GM18907 (cell line): ENCODE measurements at regions not wholly inside any gene's neighbourhood (a gene's known extent, or its start where the extent isn't known, plus 50 kb on each side); places are given as distances from the start of the nearest gene placed in this dataset.
"Not testable (repeated sequence)": the region's sequence is repeated elsewhere in the genome, so short reads cannot be mapped to it uniquely, and the experiment has no call there.

Source experiments
- ATAC-seq: cut with Tn5 transposase; IDR thresholded peaks from one replicate; pipeline ENCODE4 v1.9.1; 2021; ENCODE audit warnings: mild to moderate bottlenecking, moderate library complexity; ENCODE audit not compliant: unreplicated experiment

DNA sequence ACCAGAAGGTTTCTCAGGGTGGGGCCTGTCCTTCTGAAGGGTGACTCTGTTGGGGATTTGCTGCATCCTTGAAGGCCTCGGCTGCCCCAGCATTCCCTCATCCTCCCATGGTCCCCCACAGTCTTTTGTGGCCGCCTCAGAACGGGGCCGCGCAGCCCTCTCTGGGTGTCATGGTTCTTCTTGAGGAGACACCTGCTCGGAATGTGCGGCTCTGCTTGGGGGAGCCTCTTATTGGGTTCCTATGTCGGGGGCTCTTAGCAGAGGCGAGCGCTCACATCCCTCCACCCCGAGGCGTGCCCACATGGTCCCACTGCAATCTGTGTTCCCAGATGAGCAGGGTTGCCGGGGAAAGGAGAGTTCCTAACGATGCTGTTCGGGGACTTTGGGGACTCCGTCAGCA is 1008.4 kb downstream of the BRD1 start:
- ATAC-seq = no peak

DNA sequence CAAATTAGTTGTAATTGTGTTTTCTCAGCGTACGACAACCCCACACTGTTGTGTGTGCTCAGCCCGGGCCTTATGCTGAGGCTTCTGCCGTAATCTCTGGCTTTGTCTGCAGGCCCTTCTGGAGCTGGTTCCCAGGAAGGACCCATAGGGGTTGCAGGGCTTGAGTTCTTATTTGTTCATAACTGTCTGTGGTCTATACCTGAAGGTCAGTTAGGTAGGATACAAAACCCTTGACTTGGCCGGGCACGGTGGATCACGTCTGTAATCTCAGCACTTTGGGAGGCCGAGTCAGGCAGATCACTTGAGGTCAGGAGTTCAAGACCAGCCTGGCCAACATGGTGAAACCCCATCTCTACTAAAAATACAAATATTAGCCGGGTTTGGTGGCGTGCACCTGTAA is 1010.2 kb downstream of the BRD1 start:
- not testable (repeated sequence) for ATAC-seq

DNA sequence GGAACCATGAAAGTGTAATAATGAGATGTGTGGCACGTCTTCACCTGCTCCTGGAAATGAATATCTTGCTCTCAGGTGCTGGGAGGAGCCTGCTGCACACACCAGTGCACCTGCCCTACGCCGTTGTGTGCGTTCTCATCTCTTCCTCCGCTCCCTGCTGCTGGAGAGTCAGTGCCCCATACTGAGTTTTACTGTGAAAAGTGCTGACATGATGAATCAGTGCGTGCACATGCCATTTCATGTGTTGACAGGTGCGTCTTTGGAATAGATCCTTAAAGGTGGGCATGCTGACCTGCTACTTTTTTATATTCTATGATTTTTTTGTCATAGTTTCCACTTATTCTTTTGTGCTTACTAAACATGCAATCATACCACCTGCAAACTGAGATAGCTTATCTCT is 1015.8 kb downstream of the BRD1 start:
- no peak for ATAC-seq

DNA sequence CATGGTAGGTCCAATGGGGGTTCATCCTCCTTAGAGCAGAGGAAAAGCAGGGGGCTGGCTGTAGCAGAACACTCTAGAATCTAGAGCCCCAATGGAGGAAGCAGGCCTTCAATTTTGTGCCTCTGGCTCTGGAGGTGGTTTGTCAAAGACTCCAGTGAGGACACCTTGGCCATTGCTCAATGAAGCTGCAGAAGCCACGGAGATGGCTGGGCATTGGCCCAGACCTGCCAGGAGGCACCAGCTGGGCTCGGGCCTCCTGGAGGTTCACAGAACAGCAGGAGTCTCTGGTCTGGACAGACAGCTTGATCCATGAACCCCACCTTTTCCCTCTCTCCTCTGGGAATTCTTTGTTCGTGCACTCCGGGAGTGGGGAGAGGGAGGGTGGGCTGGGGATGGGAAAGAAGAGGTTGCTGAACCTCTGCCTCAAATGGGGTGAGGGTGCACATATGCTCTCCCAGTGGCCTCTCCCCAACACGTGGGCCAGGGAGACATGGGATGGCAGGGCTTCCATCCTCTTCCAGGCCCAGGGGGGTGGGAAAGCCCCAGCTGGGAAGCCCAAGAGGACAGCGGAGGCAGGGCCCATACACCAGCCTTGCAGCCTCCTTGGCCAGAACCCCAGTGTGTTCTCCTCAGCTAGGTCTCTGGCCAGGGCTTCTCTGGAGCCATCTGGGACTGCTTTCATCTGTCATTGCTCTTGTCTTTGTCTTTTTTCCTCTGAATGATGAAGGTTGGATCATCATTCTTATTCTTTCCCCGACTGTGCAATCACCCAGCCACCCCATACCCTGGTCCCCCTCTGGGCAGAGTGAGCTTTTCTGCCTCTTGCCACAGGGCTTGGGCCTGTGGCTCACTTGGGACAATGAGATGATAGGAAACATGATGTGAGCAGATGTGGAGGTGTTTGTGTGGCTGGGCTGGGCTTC is 1019.4 kb downstream of the BRD1 start:
- ATAC-seq = no peak

DNA sequence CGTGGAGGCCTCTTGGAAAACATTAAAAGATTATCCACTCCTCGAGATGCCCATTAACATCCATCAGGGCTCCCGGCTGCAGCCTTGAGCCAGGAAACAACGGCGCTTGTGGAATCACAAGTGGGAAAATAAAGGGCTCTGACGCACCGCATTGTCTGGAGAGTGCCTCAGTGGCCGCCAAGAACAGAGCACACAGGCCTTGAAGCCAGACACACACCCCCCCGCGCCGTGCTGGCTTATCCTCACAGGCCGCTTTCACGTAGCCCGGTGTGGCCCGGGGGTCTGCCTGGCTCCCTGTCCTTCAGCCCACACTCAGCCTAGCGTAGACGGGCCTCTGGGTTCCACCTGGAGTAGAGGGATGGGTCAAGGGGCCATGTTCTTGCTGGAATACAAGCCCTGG is 1020.5 kb downstream of the BRD1 start:
- ATAC-seq = no peak

DNA sequence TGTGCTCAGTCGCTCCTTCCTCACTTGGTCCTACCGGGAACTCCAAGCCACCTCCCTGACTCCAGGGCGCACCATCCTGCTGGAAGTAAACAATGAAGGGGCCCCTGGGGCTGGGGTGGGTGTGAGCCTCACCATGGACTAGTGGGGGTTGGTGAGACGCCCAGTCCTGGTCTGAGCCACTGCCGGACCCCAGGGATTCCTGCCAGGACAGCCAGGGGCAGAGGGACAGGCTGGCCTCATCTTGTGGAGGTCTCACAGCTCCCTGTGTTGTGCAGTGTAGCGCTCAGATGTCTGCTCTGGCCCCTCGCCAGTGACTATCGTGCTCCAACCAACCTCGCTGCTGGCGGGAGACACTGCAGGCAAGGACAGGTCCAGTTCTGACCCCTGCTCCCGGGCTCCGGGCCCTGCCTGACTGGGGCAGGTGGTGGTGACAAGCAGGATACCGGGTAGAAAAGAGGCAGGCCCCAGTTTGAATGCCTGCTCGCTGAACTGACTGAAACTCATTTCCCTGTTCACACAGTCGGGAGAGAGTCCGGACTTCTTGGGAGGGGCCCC is 1021.4 kb downstream of the BRD1 start:
- ATAC-seq = no peak

DNA sequence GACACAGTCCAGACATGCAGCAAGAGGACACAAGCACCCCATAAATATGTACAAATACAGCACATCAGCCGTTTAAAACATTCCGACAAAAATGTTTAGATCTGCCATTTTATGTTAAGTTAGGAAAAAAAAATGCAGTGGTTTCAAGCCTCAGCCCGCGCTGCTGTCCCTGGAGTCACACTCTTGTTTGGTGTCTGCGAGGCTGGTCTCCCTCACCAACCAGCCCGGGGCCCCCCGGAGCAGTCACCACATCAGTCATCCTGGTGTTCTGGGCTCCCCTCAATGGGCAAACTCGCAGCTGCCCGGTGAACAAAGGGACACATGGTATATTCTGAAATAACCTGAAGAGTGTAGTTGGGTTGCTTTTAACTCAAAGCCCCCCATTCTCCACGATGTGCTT is 1022.2 kb downstream of the BRD1 start:
- ATAC-seq = no peak

DNA sequence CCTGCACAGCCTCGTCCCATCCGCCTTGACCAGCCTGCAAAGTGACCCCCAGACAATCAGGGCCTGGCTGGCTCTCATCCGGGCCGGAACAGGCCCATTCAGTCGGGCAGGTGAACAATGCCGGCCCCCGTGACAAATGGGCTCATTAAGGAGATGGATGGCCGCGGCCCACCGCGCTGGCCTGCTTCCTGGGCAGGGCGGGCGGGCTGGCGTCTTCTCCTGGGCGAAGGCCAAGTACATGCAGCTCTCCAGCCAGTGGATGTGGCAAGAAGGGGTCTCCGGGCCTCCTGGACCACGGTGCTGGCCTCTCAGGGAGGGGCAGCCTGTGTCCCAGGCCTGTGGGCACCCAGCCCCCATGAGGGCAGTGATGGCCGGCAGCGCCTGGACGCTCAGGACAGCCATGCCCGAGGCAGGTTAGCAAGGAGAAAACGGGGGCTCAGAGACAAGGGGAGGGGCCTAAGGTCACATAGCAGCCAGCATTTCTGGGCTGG is 1022.8 kb downstream of the BRD1 start:
- no peak for ATAC-seq

DNA sequence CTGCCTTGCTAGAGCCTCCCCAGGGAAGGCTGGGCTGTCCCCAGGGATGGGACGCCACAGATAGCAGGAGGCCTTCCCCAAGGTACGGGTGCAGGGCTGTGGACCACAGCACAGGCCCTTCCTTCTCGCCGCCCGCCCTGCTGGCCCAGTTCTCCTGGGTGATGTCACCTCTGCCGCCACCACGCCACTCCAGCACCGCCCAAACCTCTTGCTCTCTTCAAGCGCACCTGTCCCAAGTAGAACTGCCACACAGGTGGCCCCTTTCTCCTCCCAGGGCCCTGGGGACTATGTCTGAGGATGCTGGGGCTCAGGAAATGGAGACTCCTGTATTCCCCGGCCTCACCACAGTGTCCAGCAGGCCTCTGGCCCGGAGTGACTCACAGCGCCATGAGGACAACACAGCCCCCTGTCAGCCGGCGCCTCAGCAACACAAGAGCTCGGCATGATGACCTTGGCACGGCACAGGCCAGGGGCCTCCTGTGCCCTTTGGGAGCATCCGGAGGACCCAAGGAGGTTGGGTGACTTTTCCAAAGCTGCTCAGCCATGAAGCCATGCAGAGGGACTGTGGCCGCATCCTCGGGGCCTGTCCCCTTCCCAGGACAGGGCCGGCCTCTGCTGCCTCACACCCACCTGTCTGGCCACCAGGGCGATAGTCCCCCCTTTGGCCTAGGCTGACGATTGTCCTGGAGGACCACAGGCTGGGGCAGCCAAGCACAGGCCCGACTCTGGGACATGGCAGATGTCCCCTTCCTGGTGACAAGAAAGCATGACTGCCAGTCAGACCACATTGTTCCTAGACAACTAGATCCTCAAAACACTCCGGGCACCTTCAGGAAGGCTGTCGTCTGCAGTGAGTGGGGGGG is 1023.5 kb downstream of the BRD1 start:
- no peak for ATAC-seq

DNA sequence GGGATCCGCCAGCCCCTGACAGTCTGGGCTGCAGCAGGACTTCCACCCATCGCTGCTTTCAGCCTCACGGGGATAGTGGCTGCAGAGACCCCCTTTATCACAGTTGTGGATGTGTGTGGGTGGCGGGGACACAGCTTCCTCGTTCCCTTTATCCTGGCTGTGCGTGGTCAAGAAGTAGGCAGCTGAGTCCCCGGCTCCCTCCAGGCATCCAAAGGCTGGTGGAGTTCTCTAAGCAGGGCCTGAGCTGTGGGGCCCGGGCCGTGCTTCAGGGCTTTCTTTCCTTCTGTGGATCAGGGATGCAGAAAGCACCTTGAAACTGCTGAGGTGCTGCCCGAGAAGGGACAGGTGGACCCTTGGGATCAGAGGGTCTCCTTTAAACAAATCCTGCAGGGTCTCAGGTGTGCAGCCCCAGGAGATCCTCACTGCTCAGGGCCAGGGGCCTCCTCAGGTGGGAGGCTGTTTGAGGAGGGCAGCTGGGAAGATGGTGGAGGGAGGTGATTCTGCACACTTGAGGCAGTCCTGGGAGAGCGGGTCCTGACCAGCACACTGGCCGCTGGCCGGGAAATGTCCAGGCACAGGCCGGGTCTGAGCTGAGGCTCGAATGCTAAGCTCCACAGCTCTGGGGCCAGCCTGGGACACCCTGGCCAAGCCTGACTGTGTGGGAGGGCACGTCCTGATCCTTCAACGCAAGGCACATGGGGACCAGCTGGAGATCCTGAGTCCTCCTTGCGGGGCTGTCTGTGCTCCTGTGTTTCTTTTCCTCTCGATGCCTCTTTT is 1024.3 kb downstream of the BRD1 start:
- ATAC-seq = no peak

DNA sequence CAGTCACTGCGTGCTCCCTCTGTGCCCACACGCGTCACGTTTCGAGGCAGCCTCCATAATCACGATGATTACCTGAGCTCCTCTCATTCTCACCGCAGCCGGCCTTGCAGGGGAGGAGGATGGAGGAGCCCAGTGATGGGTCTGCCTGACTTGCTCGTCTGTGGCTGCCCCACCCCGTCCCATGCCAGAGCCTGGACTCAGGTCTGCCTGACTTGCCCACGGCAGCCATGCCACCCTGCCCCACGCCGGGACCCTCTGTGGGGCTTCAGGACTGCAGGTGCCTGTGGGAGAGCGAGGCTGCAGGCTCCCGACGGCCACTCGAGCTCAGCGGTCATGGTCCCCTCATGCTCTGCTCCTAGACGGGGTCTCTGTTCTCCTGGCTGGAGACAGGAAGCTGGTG is 1025.1 kb downstream of the BRD1 start:
- no peak for ATAC-seq

DNA sequence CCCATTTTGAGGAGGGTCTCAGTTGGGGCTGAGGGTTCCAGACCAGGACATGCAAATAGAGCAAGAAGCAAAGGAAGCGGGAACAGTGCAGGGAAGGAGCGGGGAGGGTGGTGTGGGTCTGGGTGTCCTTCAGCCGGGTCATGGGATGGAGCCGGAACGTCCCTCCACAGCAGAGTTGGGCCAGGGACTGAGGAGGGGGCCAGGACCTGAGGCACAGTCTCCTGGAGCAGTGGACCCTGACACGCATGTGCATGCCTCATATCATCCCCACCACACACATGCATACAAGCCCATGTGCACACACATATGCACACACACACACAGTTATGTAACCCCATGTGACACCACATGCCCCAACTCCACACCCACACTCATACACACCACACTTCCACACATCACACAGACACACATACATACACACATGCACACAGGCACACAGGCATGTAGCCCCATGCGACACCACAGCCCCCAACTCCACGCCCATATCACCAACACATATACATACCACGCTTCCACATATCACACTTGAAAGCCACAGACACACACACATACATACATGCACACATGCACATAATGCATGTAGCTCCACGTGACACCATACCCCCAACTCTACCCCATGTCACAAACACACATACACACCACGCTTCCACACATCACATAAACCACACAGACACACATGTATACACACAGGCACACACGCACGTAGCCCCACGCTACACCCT is 1026.6 kb downstream of the BRD1 start:
- ATAC-seq = no peak

DNA sequence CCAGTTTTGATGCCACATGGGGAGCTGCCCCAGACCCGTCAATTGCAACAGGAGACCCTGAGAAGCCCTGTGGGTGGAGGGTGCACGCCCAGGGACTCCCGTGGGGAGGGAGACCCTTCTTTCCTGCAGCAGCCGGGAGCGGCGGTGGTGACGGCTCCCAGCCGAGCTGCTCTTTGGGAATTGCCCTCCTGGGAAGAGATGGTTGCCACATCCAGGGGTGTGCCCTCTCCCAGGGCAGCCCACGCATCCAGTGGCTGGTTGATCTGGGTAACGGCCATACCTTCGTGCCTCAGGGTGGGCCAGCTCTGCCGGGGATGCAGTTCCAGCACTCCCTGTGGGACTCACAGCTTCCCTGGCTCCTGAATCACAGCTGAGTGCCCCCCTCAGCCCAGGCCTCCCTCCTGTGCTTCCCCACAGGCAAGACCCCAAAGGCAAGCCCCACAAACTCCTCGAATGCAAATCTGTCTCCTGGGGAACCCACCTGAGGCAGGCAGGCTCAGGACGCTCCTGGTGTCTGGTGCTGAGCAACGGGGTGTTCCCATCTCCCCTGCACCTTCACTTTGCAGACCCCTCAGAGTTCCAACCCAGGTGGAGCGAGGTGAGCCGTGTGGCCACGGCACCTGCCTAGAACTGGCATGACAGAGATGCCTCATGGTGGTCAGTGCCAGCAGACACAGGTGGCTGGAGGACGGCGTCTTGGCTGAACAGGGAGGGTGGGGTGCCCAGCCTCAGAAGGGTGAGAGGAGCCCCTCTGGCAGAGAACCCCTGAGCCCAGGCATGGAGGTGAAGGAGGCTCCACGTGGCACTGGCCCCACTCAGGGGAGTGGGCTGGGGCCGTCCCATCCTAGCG is 1027.4 kb downstream of the BRD1 start:
- ATAC-seq = no peak

DNA sequence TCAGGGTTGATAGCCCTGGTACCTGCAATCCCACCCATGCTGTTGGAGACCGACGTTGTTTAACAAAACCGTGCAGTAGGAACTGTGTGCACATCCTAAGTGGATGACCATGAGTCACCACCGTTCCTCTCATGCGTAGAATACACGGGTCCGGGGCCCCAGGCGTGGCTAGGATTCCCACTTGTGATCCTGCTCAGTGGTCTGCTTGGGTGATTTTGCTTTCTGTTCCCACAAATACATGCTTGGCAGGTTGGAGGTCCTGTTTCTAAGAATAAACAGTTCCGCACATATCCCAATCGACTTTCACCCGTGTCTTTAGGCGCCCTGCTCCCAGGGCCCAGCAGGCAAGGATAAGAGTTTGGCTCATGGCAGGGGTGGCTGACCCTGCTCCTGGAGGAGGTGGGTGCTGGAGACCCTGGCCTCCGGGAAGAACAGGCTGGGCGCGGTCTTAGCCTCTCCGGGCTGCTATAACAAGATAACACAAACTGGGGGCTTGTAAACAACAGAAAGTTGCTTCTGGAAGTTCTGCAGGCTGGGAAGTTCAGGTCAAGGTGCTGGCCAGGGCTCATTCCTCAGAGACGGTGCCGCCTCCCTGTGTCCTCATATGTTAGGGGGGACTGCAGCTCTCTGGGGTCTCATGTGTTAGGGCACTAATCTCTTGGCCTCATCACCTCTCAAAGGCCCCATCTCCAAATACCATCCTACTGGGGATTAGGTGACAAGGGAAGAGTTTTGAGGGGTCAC is 1028.3 kb downstream of the BRD1 start:
- ATAC-seq = no peak

DNA sequence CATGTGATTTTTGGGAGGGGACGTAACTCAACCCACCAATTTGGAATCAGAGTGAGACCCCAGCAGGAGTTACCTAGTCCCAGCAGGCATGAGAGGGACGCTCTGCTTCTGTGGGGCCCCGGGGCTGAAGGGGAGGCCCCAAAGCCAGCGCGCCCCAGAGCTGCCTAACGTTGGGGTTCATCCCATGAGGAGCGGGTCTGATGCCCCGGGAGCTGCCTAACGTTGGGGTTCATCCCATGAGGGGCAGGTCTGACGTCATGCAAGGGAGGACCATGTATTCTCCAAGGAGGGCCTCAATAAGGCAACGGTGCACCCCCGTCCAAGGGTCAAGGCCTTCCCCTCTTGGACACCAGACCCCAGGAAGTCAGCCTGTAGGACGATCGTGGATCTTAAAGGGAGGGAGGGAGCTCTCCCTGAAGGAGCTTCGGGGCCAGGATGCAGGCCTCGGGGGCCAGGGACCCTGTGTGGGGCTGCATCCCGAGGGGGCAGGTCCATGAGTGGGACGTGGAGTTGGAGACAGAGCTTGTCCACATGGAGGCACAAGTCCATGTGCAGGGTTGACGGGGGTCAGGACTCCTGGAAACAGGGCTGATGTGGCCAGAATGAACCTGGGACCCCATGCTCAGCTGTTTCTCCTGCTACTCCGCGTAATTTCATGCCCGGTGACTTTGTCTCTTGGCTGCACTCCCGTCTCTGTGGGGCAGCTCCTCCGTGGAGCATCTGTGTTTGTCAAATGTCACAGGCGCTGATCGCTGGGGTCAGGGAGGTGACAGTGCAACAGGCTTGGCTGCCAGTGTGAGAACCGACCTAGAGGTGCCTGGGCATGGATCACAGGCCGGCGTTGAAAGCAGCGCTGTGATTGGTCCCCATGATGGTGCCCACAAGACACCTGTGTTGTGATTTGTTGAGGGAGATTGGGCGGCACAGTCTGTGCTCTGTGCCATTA is 1029.1 kb downstream of the BRD1 start:
- no peak for ATAC-seq

DNA sequence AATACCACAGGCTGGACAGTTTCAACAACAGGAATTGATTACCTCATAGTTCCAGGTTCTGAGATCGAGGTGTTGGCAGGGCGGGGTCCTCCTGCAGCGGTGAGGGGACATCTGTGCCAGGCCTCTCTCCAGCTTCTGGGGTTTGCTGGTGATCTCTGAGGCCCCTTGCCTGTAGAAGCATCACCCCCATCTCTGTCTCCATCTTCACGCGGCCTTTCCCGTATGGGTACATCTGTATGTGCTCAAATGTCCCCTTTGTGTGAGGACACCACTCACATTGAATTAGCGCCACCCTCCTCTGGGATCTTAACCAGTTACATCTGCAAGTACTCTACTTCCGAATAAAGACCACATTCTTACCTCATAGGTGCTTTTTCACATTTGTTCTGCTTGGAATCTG is 1029.9 kb downstream of the BRD1 start:
- no peak for ATAC-seq

DNA sequence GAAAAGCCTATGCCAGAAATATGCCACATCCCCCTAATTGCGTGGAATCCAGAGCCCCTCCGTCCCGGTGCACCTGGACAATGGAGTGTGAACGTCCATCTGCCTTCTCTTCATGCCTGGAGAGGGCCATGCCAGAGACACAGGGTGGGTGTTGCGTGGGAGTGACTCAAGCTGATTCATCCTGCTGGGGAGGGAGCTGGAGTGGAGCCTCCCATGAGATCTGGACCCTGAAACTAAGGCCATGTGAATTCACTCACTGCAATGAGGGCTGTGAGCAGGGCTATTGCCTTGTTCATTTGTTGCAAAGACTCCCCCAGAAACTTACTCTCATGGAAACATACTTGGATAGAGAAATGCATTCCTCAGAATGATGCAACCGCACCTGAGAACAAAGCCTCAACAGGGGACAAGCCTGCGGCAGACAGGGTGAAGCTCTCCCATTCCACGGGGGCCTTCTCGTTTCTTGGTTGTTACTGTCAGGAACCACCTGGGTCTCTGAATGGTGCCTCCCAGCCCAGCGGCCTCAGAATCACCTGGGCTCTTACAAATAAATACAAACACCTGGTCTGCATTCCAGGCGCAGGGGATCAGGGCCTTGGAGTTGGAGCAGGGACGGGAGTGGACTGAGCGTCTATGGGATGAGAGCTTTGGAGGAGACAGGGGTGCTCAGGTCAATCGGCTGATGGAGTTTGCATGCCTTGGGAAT is 1031.2 kb downstream of the BRD1 start:
- no peak for ATAC-seq
